ENCODE measurements at regions not wholly inside any gene's neighbourhood (a gene's known extent, or its start where the extent isn't known, plus 50 kb on each side); places are given as distances from the start of the nearest gene placed in this dataset.
"Not testable (repeated sequence)": the region's sequence is repeated elsewhere in the genome, so short reads cannot be mapped to it uniquely, and the experiment has no call there.

DNA sequence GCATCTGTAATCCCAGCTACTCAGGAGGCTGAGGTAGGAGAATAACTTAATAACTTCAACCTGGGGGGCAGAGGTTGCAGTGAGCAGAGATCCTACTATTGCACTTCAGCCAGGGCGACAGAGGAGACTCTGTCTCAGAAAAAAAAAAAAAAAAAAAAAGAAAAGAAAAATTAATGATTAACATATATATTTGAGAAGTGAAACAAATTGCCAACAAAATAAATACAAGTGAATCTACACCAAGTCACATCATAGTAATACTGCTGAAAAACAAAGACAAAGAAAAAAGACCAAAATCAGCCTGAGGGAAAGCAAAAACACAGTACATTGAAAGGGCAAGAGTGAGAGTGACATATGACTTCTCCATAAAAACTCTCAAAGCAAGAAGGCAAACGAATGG, 123.7 kb downstream of the CASP12 start:
- no peak for FAIRE-seq

GRCh38 chr11:104772806-104773241, 125.4 kb downstream of the CASP12 start:
- FAIRE-seq, result peak; percentile 17

DNA sequence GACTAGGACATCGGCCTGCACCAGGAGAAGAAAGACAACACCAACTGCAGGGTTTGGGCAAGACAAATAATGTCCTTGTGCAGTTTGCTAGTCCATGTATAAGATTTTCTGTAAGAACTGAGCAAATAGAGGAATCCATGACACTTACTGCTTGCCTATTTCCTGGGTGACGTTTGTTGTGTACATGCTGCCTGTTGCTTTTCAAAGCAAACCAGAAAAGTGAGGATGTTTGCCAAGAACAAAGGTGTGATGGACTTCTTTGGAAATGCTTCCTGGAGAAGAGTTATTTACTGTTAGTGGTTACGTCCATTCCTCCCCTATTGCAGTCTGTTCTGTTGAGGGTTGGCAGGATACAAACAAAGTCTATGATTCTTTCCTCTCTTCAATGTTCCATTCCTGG, 126.5 kb downstream of the CASP12 start:
- no peak for FAIRE-seq

DNA sequence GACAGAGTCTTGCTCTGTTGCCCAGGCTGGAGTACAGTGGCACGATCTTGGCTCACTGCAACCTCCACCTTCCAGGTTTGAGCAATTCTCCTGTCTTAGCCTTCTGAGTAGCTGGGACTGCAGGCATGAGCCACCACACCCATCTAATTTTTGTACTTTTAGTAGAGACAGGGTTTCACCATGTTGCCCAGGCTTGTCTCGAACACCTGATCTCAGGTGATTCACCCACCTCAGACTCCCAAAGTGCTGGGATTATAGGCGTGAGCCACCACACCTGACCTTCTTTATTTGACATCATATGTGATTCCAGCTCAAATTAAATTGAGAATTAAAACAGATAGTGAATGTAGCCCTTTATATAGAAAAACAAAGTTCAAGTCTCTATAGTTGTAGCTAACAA, 127.2 kb downstream of the CASP12 start:
- FAIRE-seq, result not testable (repeated sequence)

- no peak for FAIRE-seq
Measured at GRCh38 chr11:104765401-104766095, 132.7 kb downstream of the CASP12 start.

GRCh38 chr11:104764710-104765045, 133.6 kb downstream of the CASP12 start:
- no peak for FAIRE-seq

DNA sequence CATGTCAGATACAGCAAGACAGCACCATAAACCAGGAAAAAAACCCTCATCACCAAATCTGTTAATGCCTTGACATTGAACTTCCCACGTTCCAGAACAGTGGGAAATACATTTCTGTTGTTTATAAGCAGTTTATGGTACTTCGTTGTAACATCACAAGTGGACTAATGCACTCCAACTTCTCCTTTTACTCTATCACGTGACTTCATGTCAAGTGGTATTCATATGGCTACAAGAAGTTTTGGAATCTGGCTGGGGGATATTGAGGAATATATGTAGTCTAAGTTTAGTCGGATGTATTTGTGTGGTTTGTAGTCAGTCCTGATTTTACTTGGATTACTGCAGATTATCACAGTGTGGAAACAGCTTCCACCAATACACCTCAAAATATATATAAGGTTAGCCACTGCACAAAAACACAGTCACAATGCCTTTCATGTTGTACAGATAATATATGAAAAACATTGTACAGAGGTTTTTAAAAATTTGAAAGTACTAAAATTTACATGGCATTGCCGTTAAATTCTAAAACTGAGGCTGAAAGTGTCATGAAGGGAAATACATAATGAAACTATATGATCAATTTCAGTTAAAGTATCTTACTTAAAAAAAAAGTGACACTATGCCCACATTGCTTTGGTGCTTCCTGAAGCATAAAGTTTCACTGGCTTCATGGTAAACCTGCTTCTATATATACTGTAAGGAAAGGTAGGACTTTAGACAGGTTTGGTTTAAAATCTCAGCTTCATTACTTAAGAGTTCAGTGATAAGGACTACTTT, 134.1 kb downstream of the CASP12 start:
- no peak for FAIRE-seq

DNA sequence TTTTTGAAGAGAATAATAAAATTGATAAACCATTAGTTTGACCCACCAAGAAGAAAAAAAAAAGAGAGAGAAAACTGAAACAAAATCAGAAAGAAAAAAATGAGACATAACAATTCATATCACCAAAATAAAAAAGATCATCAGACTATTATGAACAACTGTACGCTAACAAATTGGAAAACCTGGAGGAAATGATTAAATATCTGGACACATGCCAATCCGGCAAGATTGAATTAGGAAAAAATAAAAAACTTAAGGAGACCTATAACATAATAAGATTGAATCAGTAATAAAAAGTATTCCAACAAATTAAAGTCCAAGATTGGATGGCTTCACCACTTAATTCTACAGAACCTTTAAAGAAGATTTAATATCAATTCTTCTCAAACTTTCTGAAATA, 136.7 kb downstream of the CASP12 start:
- FAIRE-seq, result no peak

- no peak for FAIRE-seq
Measured at GRCh38 chr11:104759464-104759863, 138.8 kb downstream of the CASP12 start.

GRCh38 chr11:104738918-104739317, 159.3 kb downstream of the CASP12 start:
- FAIRE-seq, result no peak

DNA sequence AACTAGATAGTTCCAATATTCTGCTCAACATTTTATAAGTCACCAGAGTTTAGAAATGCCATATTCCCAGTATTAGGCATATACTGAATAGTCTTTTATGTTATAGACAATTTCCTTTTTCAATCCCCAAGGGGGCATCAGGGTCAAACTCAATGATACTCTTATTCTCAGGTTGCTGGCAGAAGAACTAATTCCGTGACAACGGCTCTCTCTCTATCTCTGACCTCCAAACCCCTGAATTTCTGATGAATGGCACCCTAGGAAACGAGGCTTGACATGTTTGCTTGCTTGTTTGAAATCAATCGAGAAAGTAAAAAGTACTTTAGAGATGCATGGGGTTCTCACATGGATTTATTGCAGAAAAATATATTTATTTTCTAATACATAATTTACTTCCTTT, 160.1 kb downstream of the CASP12 start:
- no peak for FAIRE-seq

GRCh38 chr11:104736502-104736901, 161.8 kb downstream of the CASP12 start:
- no peak for FAIRE-seq

- FAIRE-seq, result no peak
Measured at GRCh38 chr11:104734998-104735397, 163.3 kb downstream of the CASP12 start.

DNA sequence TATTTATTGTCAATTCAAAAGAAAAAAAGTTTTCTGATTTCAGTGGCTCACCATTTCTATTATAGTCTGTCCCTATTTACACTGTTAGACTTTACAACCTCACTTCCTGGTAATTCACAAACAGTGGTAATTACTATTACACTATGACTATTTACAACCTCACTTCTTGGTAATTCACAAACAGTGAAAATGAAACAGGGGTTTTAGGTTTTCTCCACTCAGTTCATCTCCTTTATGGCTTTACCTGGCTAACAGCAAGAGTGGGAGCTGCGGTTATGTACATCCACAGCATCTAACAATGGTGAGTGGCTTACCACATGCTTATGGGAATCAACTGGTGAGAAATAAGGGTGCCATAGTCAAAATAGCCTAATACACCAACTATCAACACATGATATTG, 166.4 kb downstream of the CASP12 start:
- no peak for FAIRE-seq

DNA sequence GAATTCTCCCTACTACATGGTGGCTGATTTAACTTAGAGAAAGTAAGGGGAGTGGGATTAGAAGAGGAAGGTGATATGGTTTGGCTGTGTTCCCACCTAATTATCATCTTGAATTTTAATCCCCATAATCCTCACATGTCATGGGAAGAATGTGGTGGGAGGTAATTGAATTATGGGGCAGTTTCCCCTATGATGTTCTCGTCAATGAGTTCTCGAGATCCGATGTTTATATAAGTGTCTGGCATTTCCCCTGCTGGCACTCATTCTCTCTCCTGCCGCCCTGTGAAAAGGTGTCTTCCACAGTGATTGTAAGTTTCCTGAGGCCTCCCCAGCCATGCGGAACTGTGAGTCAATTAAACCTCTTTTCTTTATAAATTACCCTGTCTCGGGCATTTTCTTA, 169.3 kb downstream of the CASP12 start:
- FAIRE-seq, result no peak

- FAIRE-seq, result no peak
Measured at GRCh38 chr11:104727768-104728167, 170.5 kb downstream of the CASP12 start.

GRCh38 chr11:104727095-104727494, 171.2 kb downstream of the CASP12 start:
- no peak for FAIRE-seq

DNA sequence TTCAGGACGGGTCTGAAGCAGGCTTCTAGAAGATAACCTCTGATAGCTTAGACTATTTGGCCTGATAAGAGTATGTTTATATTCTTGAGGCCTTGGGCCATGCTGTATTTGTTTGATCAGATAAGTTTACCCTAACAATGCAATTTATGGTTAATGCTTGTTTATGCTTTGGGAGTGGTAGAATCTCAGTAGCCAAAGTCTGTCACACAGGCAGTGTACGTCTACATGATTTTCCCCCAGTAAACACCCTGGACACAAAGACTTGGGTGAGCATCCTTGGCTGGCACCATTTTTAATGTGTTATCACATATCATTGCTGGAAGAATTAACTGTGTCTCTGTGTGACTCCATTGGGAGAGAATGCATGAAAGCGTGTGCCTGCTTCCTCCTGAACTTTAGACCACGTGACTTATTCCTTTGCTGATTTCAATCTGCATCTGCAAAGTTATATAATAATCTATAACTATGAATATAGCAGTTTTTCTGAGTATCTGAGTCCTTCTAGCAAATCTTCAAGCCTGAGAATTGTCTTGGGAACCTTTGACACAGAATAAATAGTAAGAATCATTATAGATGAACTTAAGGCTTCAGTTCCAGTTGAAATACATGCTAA, 172.4 kb downstream of the CASP12 start:
- no peak for FAIRE-seq

DNA sequence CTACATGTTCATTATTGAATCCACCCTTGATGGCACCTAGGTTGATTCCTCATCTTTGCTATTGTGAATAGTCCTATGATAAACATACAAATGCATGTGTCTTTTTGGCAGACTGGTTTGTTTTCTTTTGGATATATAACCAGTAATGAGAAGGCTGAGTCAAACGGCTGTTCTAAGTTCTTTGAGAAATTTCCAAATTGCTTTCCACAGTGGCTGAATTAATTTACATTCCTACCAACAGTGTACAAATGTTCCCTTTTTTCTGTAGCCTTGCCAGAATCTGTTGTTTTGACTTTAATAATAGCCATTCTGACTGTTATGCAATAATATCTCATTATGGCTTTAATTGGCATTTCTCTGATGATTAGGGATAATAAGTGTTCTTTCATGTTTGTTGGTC, 184.9 kb downstream of the CASP12 start:
- FAIRE-seq, result no peak

GRCh38 chr11:104705490-104706190, 192.6 kb downstream of the CASP12 start:
- FAIRE-seq, result peak; percentile 91

DNA sequence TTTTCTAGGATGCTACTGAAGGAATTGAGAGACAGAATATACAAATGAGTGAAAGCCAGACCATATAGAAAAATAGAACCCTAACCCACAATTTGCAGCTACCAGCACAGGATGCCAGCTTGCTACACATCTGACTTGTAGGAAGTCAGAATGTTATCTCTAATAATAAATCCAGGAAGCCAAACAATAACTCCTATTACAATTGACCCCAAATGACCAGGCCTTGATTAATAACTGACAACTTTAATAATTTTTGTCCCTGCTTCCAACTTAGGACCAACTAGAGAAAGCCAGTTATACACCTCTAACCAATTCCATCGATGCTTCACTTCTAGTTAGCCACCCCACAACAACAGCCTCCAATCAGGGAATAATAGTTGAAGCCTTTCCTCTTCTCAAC, 193.4 kb downstream of the CASP12 start:
- FAIRE-seq, result no peak

DNA sequence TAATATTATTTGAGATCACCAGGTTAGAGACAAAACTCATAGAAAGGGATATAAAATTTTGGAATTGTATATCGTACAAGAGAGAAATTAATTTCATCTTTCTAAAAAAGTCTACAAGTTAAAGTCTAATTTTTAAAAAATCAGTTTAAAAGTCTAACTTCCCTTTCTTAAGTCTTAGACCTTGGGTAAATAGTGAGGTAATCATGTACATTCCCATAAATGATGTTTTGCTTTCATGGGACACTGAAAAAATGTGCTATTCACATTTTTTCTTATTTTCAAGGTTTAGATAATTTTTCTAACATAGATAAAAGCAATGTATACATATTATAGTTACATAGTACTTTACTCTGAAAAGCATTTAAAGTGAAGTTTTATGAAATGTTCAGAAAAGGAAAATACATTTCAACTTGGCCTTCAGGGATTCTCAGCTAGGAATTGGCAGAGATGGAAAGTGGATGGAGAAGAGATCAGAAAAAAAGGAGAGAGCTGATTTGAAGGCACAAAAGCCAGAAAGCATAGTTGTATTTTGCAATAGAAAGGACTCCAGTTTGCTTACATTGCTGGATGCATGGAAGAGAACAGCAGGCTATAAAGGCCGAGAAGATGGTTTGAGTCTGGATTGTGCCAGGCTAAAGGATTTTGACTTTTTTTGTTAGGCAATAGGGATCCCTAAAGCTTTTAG, 194.0 kb downstream of the CASP12 start:
- FAIRE-seq, result no peak

- no peak for FAIRE-seq
Measured at GRCh38 chr11:104700609-104701008, 197.7 kb downstream of the CASP12 start.
